ENCODE measurements at regions not wholly inside any gene's neighbourhood (a gene's known extent, or its start where the extent isn't known, plus 50 kb on each side); places are given as distances from the start of the nearest gene placed in this dataset.

- TF ChIP-seq CTCF (IDR thresholded peaks at IDR 0.05; ENCODE audit: low read depth, low read length): no peak
- no peak for TF ChIP-seq EZH2phosphoT487 (IDR thresholded peaks at IDR 0.05; ENCODE audit: low read depth)
These were observed 315.7 kb downstream of the KCTD12 start for GRCh38 chr13:76570510-76570971.
